GM12891 (cell line): ENCODE measurements at regions not wholly inside any gene's neighbourhood (a gene's known extent, or its start where the extent isn't known, plus 50 kb on each side); places are given as distances from the start of the nearest gene placed in this dataset.

Source experiments
- POLR2A ChIP-seq: IDR thresholded peaks from 2 replicates; pipeline ENCODE4 v1.6.1; 2011; ENCODE audit warnings: low read depth, low read length, control low read depth
- TAF1 ChIP-seq: IDR thresholded peaks from 2 replicates; pipeline ENCODE4 v1.6.1; 2011; ENCODE audit warnings: low read depth, low read length, control low read depth

- no peak for TF ChIP-seq TAF1
- no peak for TF ChIP-seq POLR2A
These were observed 188.6 kb downstream of the HIPK3 start for GRCh38 chr11:33445761-33446161.
